Karpas-422 (cell line): ENCODE measurements at regions not wholly inside any gene's neighbourhood (a gene's known extent, or its start where the extent isn't known, plus 50 kb on each side); places are given as distances from the start of the nearest gene placed in this dataset.
A peak's percentile ranks its signal among the peaks of the same experiment; 100 is the strongest.
"Not testable (repeated sequence)": the region's sequence is repeated elsewhere in the genome, so short reads cannot be mapped to it uniquely, and the experiment has no call there.

Experiments used
- DNase-seq: peaks from one replicate; pipeline ENCODE4 v3.0.0-alpha.2; 2015
- H2AFZ ChIP-seq: fragments of 200-600 bp; sonication (generic); 2 replicates; pipeline ENCODE4 v1.6.1; 2014; ENCODE audit warnings: antibody characterized with exemption, low read length, mixed read lengths
- H3K27ac ChIP-seq: fragments of 200-600 bp; sonication (generic); 2 replicates; pipeline ENCODE4 v1.5.1; 2014; ENCODE audit warnings: mild to moderate bottlenecking, low read length, moderate library complexity
- H3K27me3 ChIP-seq: fragments of 200-600 bp; sonication (generic); 2 replicates; pipeline ENCODE4 v1.6.1; 2014; ENCODE audit warnings: low read length, mixed read lengths
- H3K36me3 ChIP-seq: fragments of 200-600 bp; sonication (generic); 2 replicates; pipeline ENCODE4 v1.6.1; 2014; ENCODE audit warnings: low read length, mixed read lengths; ENCODE audit not compliant: insufficient read depth
- H3K4me1 ChIP-seq: fragments of 200-600 bp; sonication (generic); 2 replicates; pipeline ENCODE4 v1.6.1; 2014; ENCODE audit warnings: mild to moderate bottlenecking, low read length, mixed read lengths
- H3K4me2 ChIP-seq: fragments of 200-600 bp; sonication (generic); 2 replicates; pipeline ENCODE4 v1.6.1; 2014; ENCODE audit warnings: low read length, low read depth, mild to moderate bottlenecking; ENCODE audit not compliant: poor library complexity, severe bottlenecking
- H3K4me3 ChIP-seq: fragments of 200-600 bp; sonication (generic); 2 replicates; pipeline ENCODE4 v1.5.1; 2014; ENCODE audit warnings: mild to moderate bottlenecking, antibody characterized with exemption, low read length, mixed read lengths
- H3K79me2 ChIP-seq: fragments of 200-600 bp; sonication (generic); 2 replicates; pipeline ENCODE4 v1.6.1; 2014; ENCODE audit warnings: mild to moderate bottlenecking, low read length, mixed read lengths
- H3K9ac ChIP-seq: fragments of 200-600 bp; sonication (generic); 2 replicates; pipeline ENCODE4 v1.6.0; 2014; ENCODE audit warnings: low read length
- H3K9me2 ChIP-seq: fragments of 200-600 bp; sonication (generic), shearing (Covaris generic); replicated peaks from 2 replicates; pipeline ENCODE4 v1.6.0; 2014; ENCODE audit warnings: mild to moderate bottlenecking, low read length, moderate library complexity; ENCODE audit not compliant: insufficient read depth
- H3K9me3 ChIP-seq: fragments of 300-700, 200-600 bp; sonication (generic); 2 replicates; pipeline ENCODE4 v1.6.1; 2014; ENCODE audit warnings: low read length, mixed read lengths
- H4K20me1 ChIP-seq: fragments of 200-600 bp; sonication (generic); 2 replicates; pipeline ENCODE4 v1.6.1; 2014; ENCODE audit warnings: mild to moderate bottlenecking, antibody characterized with exemption, low read length, low read depth; ENCODE audit not compliant: insufficient read depth

DNA sequence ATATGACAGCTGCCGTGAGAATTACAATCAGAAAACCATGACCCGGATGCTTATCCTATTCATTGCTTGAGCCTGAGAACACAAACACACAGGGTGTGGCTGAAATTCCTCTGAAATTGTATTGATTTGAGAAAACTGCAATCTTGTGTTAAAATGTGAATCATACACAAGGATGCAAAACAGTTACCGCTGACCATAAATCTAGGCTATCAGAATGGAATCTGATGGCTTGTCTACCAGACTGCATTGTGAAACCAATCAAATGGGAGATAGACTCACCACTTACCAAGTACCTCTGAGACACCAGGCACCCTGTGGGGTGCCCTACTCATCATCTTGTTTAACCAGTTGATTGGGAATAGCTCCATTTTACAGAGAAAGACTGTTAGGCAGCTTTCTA, 188.7 kb upstream of the MSX2 start:
- Histone ChIP-seq H3K9me3 (no peaks in the 10 kb centered on the region), H3K9ac (no peak overlapping the region), H3K27ac (no peak overlapping the region), H2AFZ (no peak overlapping the region), H3K27me3 (no peaks in the 10 kb centered on the region), H3K9me2 (no peaks in the 10 kb centered on the region), H3K4me1 (no peaks in the 10 kb centered on the region), H3K36me3 (no peaks in the 10 kb centered on the region), H3K4me2 (no peak overlapping the region), H4K20me1 (no peaks in the 10 kb centered on the region), H3K4me3 (no peak overlapping the region), H3K79me2 (no peaks in the 10 kb centered on the region)
- DNase-seq, result no peak

DNA sequence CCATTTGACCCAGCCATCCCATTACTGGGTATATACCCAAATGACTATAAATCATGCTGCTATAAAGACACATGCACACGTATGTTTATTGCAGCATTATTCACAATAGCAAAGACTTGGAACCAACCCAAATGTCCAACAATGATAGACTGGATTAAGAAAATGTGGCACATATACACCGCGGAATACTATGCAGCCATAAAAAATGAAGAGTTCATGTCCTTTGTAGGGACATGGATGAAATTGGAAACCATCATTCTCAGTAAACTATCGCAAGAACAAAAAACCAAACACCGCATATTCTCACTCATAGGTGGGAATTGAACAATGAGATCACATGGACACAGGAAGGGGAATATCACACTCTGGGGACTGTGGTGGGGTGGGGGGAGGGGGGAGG, 184.6 kb upstream of the MSX2 start:
- H3K9me2 ChIP-seq, H3K79me2 ChIP-seq, H3K36me3 ChIP-seq, H3K27me3 ChIP-seq, H2AFZ ChIP-seq, H3K4me3 ChIP-seq, H4K20me1 ChIP-seq, H3K27ac ChIP-seq, H3K9ac ChIP-seq, H3K9me3 ChIP-seq, H3K4me1 ChIP-seq, DNase-seq, H3K4me2 ChIP-seq: not testable (repeated sequence)

DNA sequence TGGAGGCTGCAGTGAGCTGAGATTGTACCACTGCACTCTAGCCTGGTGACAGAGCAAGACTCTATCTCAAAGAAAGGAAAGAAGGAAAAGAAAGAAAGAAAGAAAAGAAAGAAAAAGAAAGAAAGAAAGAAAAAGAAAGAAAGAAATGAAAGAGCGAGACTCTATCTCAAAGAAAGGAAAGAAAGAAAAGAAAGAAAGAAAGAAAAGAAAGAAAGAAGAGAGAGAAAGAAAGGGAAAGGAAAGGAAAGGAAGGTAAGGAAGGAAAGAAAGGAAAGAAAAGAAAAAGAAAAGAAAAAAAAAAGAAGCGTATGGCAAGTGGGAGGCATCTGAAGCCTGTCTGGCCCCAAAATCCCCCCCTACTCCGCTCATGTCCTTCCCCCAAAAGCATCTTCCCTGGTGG, 182.3 kb upstream of the MSX2 start:
- no peak for DNase-seq
- Histone ChIP-seq H4K20me1 (no peaks in the 10 kb centered on the region), H2AFZ (no peak overlapping the region), H3K4me3 (no peak overlapping the region), H3K4me1 (no peaks in the 10 kb centered on the region), H3K36me3 (no peaks in the 10 kb centered on the region), H3K27ac (no peak overlapping the region), H3K9me2 (no peaks in the 10 kb centered on the region), H3K9ac (no peak overlapping the region), H3K4me2 (no peak overlapping the region), H3K9me3 (no peaks in the 10 kb centered on the region), H3K79me2 (no peaks in the 10 kb centered on the region), H3K27me3 (no peaks in the 10 kb centered on the region)

DNA sequence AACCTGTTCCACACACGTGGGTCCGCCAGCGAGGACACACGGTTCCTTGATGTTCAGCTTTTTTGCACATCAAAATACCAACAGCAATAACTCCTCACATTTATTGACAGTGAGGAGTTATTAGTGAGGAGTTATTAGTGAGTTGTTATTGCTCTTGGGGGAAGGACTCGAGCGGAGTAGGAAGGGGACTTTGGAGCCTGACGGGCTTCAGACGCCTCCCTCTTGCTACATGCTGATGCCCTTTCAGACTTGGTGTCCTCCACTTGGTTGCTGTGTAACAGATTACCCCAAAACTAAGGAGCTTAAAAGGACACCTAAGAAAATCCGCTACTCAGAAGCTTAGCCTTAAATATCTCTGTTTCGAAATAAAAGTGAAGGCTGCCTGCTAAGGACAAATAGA, 181.9 kb upstream of the MSX2 start:
- Histone ChIP-seq H3K79me2 (no peaks in the 10 kb centered on the region), H3K4me1 (no peaks in the 10 kb centered on the region)

DNA sequence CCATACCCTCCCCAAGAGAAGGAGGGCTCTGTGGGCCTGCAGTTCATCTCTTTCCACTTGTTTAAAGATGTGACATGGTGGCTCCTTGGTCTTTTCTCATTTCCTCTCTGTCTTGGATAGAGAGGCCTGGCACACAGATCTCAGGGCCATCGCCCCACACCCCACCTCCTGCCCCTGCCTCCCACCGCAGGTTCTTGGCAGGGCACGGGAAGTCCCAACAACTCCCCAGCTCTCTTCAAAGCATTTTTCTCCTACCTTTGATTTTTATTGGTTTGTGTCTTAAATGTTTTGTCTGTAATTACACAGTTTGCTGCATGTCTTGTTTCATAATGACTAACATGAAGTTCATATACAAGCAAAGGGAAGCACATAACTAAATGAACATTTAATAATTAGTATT, 178.5 kb upstream of the MSX2 start:
- no peak overlapping the region for H3K27ac ChIP-seq
- H3K4me3 ChIP-seq, result no peak overlapping the region
- H3K9me3 ChIP-seq, result no peaks in the 10 kb centered on the region
- no peaks in the 10 kb centered on the region for H4K20me1 ChIP-seq
- H3K4me1 ChIP-seq, result no peaks in the 10 kb centered on the region
- H3K27me3 ChIP-seq, result no peaks in the 10 kb centered on the region
- H3K36me3 ChIP-seq, result no peaks in the 10 kb centered on the region
- no peaks in the 10 kb centered on the region for H3K79me2 ChIP-seq
- H2AFZ ChIP-seq, result no peak overlapping the region
- no peak overlapping the region for H3K4me2 ChIP-seq
- H3K9me2 ChIP-seq, result no peaks in the 10 kb centered on the region
- no peak overlapping the region for H3K9ac ChIP-seq
- DNase-seq, result no peak

More for the DNA sequence above, 181.9 kb upstream of the MSX2 start:
- no peak overlapping the region for H3K4me3 ChIP-seq
- H2AFZ ChIP-seq, result no peak overlapping the region
- no peak overlapping the region for H3K9ac ChIP-seq
- H4K20me1 ChIP-seq, result no peaks in the 10 kb centered on the region
- H3K9me3 ChIP-seq, result no peaks in the 10 kb centered on the region
- H3K4me2 ChIP-seq, result no peak overlapping the region
- DNase-seq, result no peak
- no peaks in the 10 kb centered on the region for H3K9me2 ChIP-seq
- H3K27me3 ChIP-seq, result no peaks in the 10 kb centered on the region
- no peaks in the 10 kb centered on the region for H3K36me3 ChIP-seq
- no peak overlapping the region for H3K27ac ChIP-seq

DNA sequence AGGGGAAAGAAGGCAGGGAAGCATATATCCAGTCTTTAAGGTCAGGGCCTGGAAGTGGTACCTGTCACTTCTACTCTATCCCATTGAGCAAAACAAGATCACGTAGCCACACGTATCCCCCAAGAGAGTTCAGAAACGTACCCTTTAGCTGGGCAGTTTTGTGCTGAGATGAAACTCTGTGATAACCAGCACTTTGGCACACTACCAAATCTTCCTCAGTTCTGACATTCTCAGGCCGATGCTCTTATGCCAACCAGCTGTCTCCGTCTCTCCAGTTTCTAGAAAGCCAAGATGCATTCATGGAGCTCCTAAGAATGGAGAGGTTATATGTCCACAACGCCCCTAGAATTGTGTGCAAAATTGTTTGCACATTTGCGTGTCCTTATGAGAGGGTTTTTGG, 176.6 kb upstream of the MSX2 start:
- DNase-seq, result no peak

DNA sequence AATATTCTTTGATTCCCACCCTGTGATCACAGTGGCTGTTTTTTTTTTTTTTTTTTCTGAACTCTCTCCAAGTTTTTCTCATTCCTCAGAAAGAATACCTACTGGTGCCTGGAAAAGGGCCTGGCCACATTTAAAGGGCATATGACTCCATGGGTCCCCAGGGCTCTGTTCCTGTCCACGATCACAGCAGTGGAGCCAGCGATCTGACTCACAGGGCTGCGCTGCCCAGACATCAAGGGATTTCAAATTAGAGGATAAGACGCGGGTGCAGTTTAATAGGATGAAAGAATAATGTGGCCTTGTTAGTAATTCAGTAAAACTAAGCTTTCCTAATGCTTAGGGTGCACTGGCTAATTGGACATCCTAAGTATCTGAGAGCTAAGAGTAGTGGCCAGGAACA, 175.1 kb upstream of the MSX2 start:
- H2AFZ ChIP-seq, result no peak overlapping the region
- no peaks in the 10 kb centered on the region for H3K4me1 ChIP-seq
- no peak overlapping the region for H3K27ac ChIP-seq
- H3K4me2 ChIP-seq, result no peak overlapping the region
- H3K9me2 ChIP-seq, result no peaks in the 10 kb centered on the region
- no peaks in the 10 kb centered on the region for H3K79me2 ChIP-seq
- H3K9ac ChIP-seq, result no peak overlapping the region
- H3K27me3 ChIP-seq, result no peaks in the 10 kb centered on the region
- no peaks in the 10 kb centered on the region for H3K9me3 ChIP-seq
- H3K4me3 ChIP-seq, result no peak overlapping the region
- no peaks in the 10 kb centered on the region for H3K36me3 ChIP-seq
- peak; percentile 16 for DNase-seq
- H4K20me1 ChIP-seq, result no peaks in the 10 kb centered on the region

More for the DNA sequence above, 176.6 kb upstream of the MSX2 start:
- Histone ChIP-seq H3K9me3 (no peaks in the 10 kb centered on the region), H4K20me1 (no peaks in the 10 kb centered on the region), H3K9ac (no peak overlapping the region), H3K4me1 (no peaks in the 10 kb centered on the region), H3K79me2 (no peaks in the 10 kb centered on the region), H2AFZ (no peak overlapping the region), H3K36me3 (no peaks in the 10 kb centered on the region), H3K9me2 (no peaks in the 10 kb centered on the region), H3K27ac (no peak overlapping the region), H3K4me2 (no peak overlapping the region), H3K27me3 (no peaks in the 10 kb centered on the region), H3K4me3 (no peak overlapping the region)

DNA sequence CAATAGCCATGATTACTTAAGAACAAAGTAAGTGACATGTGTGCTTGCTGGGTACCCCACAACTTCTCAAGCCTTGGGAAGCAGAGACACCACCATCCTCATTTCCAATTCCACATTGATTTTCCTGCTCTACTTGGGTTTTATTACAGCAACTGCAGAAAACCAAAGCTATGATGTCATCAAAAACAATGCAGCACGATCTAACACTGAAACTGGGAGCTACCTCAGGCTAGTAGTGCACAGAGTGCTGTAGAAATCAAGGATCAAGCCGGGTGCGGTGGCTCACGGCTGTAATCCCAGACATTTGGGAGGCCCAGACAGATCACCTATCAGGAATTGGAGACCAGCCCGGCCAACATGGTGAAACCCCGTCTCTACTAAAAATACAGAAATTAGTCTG, 174.4 kb upstream of the MSX2 start:
- Histone ChIP-seq H3K9ac (no peak overlapping the region), H3K79me2 (no peaks in the 10 kb centered on the region), H3K4me1 (no peaks in the 10 kb centered on the region), H3K27ac (no peak overlapping the region), H3K4me2 (no peak overlapping the region), H3K9me3 (no peaks in the 10 kb centered on the region), H3K4me3 (no peak overlapping the region), H2AFZ (no peak overlapping the region), H4K20me1 (no peaks in the 10 kb centered on the region), H3K36me3 (no peaks in the 10 kb centered on the region), H3K9me2 (no peaks in the 10 kb centered on the region), H3K27me3 (no peaks in the 10 kb centered on the region)
- DNase-seq, result peak; percentile 9

DNA sequence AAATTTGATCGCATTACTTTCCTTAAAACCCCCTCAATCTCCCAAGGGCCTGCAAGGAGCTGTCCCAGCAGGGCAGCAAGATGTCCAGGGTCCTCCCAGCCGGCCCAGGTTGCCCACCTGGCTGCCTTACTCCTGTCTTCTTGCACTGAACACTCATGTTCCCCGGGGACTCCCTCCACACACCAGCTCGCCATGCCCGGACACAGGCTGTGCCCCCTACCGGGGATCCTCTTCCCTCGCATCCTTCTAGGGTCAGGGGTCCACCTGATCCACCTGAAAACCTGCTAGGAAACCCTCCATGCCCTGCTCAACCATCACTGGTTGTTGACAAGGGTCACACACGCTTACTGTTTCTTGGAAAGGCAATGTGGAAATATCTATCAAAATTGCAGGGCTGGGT, 172.0 kb upstream of the MSX2 start:
- no peak overlapping the region for H2AFZ ChIP-seq
- H3K9me3 ChIP-seq, result no peaks in the 10 kb centered on the region
- H3K27ac ChIP-seq, result no peak overlapping the region
- H3K27me3 ChIP-seq, result no peaks in the 10 kb centered on the region
- H3K79me2 ChIP-seq, result no peaks in the 10 kb centered on the region
- H3K4me1 ChIP-seq, result no peaks in the 10 kb centered on the region
- H3K9me2 ChIP-seq, result no peaks in the 10 kb centered on the region
- no peaks in the 10 kb centered on the region for H4K20me1 ChIP-seq
- no peaks in the 10 kb centered on the region for H3K36me3 ChIP-seq
- H3K9ac ChIP-seq, result no peak overlapping the region
- peak; percentile 34 for DNase-seq
- H3K4me2 ChIP-seq, result no peak overlapping the region
- H3K4me3 ChIP-seq, result no peak overlapping the region
